Body of pancreas (tissue), 4 donors: ENCODE measurements at regions not wholly inside any gene's neighbourhood (a gene's known extent, or its start where the extent isn't known, plus 50 kb on each side); places are given as distances from the start of the nearest gene placed in this dataset.
"Not testable (repeated sequence)": the region's sequence is repeated elsewhere in the genome, so short reads cannot be mapped to it uniquely, and the experiment has no call there.

Source experiments
- CTCF ChIP-seq, 7 experiments: fragments of 450-650 bp in 4 of 7; fragments of 200-600 bp in 3 of 7; sonication (generic) in 3 of 7; IDR thresholded peaks; one replicate each; pipeline ENCODE4 v1.5.1; 2016 to 2019; ENCODE audit warnings: antibody characterized with exemption in 7 of 7
- POLR2A ChIP-seq, 3 donors: fragments of 450-650 bp; IDR thresholded peaks; one replicate each; pipeline ENCODE4 v1.6.1; 2016; ENCODE audit warnings: antibody characterized with exemption in 3 of 3, mild to moderate bottlenecking in 2 of 3

- TF ChIP-seq CTCF, POLR2A (IDR thresholded peaks at IDR 0.05): not testable (repeated sequence)
Measured at GRCh38 chr1:65552484-65552883, 132.0 kb downstream of the LEPR start.
